Hepatocyte (in vitro differentiated cells): ENCODE measurements at regions not wholly inside any gene's neighbourhood (a gene's known extent, or its start where the extent isn't known, plus 50 kb on each side); places are given as distances from the start of the nearest gene placed in this dataset.

Experiments used
- CTCF ChIP-seq: fragments of 200-600 bp; sonication (generic); IDR thresholded peaks from 2 replicates; pipeline ENCODE4 v1.5.1; 2016; ENCODE audit warnings: antibody characterized with exemption, mild to moderate bottlenecking; ENCODE audit not compliant: poor library complexity
- EZH2phosphoT487 ChIP-seq: fragments of 200-600 bp; sonication (generic); IDR thresholded peaks from one replicate; pipeline ENCODE4 v1.6.1; 2018; ENCODE audit warnings: antibody characterized with exemption, mild to moderate bottlenecking, low read depth, moderate library complexity; ENCODE audit not compliant: unreplicated experiment, severe bottlenecking

GRCh38 chr7:142534726-142535122, 214.5 kb upstream of the PRSS1 start:
- TF ChIP-seq CTCF (no peak), EZH2phosphoT487 (no peak)
